Prostate gland (tissue), 2 donors: ENCODE measurements at regions not wholly inside any gene's neighbourhood (a gene's known extent, or its start where the extent isn't known, plus 50 kb on each side); places are given as distances from the start of the nearest gene placed in this dataset.

ENCODE experiments used
- POLR2AphosphoS5 ChIP-seq: sonication (generic); formaldehyde crosslinking; IDR thresholded peaks from one replicate; pipeline ENCODE4 v1.6.1; 2017; ENCODE audit warnings: antibody characterized with exemption
- TF ChIP-seq, protein P1 (sequence below), 4 experiments: fragments of 200-600 bp in 2 of 4; fragments of 450-650 bp in 2 of 4; sonication (generic) in 2 of 4; IDR thresholded peaks; 1 replicate in 3 of 4; 2 replicates in 1 of 4; pipeline ENCODE4 v1.5.1; 2016 to 2019; ENCODE audit warnings: antibody characterized with exemption in 4 of 4, mild to moderate bottlenecking in 2 of 4, moderate library complexity in 2 of 4

DNA sequence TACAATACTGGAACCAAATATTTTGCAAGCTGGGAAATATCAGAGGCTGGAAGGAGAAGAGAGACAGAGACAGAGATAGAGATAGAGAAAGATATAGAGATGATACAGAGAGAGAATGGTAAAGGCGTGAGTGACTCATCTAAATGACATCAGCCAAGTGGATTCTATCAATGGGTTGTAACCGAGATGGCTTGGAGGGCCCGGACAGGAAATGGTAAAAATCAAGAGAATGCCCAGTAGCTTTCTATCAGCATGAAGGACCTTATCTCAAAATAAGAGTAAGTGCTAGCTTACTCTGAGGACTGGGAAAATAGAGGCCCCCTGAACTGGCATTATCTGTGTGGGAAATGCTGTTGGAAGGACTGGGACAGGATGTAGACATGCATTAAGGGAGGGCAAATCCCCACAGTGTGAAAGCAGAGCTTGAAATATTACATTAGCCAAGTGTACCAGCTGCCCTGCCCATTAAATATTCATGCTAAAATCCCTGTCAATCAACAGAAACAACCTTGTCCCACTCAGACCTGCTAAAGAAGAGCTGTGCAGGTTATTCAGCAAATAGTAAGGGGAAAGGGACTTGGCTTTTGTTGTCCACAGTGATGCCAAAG, 76.6 kb upstream of the ZNF644 start:
- TF ChIP-seq POLR2AphosphoS5: no peak
- TF ChIP-seq, protein P1, sequence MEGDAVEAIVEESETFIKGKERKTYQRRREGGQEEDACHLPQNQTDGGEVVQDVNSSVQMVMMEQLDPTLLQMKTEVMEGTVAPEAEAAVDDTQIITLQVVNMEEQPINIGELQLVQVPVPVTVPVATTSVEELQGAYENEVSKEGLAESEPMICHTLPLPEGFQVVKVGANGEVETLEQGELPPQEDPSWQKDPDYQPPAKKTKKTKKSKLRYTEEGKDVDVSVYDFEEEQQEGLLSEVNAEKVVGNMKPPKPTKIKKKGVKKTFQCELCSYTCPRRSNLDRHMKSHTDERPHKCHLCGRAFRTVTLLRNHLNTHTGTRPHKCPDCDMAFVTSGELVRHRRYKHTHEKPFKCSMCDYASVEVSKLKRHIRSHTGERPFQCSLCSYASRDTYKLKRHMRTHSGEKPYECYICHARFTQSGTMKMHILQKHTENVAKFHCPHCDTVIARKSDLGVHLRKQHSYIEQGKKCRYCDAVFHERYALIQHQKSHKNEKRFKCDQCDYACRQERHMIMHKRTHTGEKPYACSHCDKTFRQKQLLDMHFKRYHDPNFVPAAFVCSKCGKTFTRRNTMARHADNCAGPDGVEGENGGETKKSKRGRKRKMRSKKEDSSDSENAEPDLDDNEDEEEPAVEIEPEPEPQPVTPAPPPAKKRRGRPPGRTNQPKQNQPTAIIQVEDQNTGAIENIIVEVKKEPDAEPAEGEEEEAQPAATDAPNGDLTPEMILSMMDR (IDR thresholded peaks at IDR 0.05): no peak
